COLO829 (cell line): ENCODE measurements at regions not wholly inside any gene's neighbourhood (a gene's known extent, or its start where the extent isn't known, plus 50 kb on each side); places are given as distances from the start of the nearest gene placed in this dataset.

Experiments used
- DNase-seq: peaks from one replicate; pipeline ENCODE4 v3.0.0; 2012; ENCODE audit warnings: low spot score

GRCh38 chr10:90975096-90975495, 54.2 kb upstream of the ANKRD1 start:
- no peak for DNase-seq

- DNase-seq: no peak
Measured at GRCh38 chr10:90977162-90977854, 56.4 kb upstream of the ANKRD1 start.

DNA sequence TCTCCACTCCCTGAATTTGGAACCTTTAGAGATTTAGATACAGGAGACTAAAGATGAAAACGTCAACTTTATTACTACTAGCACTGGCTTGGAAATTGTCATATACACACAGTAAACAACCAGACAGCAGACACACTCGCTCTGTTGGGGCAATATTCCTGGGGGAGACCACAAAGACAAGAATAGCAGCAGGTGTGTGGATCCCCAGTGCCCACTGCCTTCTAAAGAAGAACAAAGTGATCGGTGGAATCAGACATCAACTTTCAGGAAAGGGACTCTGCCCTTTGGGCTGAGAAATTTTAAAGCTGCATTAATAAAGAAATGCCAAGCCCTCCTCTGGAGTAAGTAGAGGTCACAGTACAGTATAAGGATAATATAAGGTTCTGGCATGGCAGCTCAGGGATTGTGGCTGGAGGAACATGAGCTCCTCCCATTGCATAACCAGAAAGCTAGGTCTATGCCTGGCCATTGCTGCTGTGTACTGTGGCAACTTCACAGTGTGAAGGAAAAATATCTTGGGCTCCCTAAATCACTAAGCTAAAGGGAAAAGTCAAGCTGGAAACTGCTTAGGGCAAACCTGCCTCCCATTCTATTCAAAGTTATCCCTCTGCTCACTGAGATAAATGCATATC, 57.1 kb upstream of the ANKRD1 start:
- no peak for DNase-seq

- DNase-seq: no peak
Measured at GRCh38 chr10:90982406-90983008, 61.6 kb upstream of the ANKRD1 start.

DNA sequence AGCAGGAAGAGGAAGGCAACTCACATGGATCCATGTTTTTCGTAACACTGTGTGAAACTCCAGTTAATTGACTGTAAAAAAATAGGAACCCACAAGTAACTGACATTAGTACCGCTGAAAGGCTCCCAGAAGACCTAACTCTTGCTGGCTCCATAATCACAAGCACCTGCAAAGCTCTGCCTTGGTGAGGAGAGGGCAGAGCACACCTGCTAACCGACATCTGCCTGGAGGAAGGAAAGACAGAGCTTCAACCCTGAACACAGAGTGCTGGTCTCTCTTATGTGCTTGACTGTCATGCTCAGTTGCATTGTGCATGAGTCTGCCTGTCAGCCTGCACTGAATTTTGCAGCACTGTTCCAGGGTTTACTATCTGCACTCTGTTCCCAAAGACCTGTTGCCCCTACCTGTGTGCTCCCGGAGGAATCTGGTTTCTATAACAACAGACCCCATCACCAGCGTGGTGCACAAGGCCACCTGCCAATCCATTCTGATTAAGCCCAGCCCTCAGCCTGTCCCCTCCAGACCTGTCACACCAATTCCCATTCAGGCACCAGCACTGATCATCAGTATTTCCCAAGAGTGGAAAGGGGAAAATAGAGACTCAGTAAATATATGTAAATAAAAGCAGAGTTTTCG, 63.1 kb upstream of the ANKRD1 start:
- DNase-seq: no peak

- no peak for DNase-seq
Measured at GRCh38 chr10:90984898-90985297, 64.0 kb upstream of the ANKRD1 start.

- no peak for DNase-seq
Measured at GRCh38 chr10:90985321-90985933, 64.5 kb upstream of the ANKRD1 start.

- DNase-seq: no peak
Measured at GRCh38 chr10:90986136-90986760, 65.4 kb upstream of the ANKRD1 start.

DNA sequence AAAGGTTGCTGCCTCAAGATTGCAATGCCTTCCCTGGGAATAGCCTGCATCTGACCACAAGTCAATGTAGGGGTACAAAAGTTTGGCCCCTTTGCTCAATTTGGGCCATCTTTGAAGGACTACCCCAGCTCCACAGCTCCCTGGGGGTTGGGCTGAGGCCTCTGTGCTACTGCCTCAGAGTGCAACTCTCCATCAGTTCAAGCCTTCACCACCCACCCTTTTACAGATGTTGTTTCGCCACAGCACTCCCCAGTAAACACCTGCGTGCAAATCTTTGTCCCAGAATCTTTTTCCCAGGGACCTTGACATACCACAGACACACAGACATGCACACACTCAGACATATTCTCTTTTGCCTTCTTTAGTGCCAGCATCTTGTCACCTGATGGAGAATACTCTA, 66.0 kb upstream of the ANKRD1 start:
- no peak for DNase-seq

DNA sequence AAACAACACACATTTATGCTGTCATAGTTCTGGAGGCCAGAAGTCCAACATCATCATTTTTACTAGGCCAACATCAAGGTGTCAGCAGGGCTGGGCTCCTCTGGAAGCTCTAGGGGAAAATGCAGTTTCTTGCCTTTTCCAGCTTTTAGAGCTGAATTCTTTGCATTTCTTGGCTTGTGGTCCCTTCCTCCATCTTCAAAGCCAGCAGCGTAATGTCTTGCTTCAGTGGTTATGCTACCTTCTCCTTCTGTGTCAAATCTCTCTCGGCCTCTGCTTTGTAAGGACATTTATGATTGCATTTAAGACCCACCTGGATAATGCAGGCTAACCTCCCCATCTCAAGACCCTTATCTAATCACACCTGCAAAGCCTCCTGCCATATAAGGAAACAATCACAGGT, 66.5 kb upstream of the ANKRD1 start:
- DNase-seq: no peak

DNA sequence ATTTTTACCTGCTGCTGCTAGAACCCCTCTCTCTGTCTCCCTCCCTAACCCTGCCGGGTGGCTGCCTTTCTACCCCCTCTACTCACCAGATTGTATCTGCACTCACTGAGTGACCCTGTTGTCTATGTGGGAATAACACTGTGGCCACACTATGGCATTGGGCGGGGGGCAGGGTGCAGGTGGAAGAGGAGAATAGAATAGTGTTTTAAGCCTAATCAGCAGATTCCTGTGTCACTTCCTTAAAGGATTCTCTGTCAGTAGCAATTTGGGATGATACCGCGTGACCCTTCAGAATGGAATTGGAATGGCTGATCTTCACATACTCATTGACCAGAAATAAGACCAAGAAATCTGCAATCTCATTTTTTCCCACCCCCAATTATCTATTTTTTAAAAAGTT, 67.1 kb upstream of the ANKRD1 start:
- DNase-seq: no peak

- no peak for DNase-seq
Measured at GRCh38 chr10:90988802-90989201, 67.9 kb upstream of the ANKRD1 start.

GRCh38 chr10:90989378-90989777, 68.5 kb upstream of the ANKRD1 start:
- no peak for DNase-seq

DNA sequence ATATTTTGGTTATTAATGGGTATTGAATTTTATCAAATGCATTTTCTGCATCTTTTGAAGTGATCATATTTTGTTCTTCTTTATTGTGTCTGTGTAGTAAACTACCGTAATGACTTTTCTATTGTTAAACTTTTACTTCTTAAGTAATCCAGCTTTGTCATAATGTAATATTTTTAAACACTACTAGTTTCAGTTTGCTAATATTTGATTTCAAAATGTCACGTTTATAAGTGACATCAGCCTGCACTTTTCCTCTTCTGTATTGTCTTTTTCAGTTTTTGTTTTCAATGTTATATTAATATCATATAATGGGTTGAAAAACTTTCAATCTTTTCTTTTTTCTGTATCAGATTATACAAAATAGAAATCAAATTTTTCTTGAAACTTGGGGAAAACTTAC, 71.6 kb upstream of the ANKRD1 start:
- no peak for DNase-seq

- DNase-seq: no peak
Measured at GRCh38 chr10:90993340-90993739, 72.5 kb upstream of the ANKRD1 start.

- no peak for DNase-seq
Measured at GRCh38 chr10:90997670-90998069, 76.8 kb upstream of the ANKRD1 start.

GRCh38 chr10:90998733-90999511, 78.0 kb upstream of the ANKRD1 start:
- DNase-seq: no peak

DNA sequence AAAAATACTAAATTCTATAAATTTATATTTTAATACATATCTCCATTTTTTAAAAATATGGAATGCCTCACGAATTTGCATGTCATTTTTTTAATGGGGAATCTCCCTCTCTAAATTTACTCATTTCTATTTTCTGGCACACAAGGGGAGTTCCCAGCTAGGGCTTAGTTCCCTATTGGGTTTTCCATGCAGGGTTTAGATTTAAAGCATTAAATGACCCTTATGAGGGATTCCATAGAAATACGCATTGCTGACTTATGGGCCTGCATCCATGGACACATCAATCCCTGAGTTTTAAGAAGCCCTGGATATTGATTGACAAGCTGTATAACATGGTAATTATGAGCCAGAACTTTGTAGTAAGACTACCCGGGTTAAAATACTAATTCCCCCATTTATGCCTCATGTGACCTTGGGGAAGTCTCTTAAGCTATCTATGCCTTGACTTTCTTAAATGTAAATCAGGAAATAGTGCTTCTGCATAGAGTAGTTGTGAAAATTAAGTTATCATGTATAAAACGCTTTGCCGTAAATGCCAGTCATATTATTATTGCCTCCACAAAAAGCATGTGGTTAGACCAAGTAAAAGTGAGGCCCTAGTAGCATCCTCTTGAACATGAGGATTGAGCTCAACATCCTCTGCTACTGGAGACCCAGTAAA, 78.8 kb upstream of the ANKRD1 start:
- DNase-seq: no peak

GRCh38 chr10:91000470-91000869, 79.6 kb upstream of the ANKRD1 start:
- DNase-seq: no peak

GRCh38 chr10:91000985-91001384, 80.1 kb upstream of the ANKRD1 start:
- DNase-seq: no peak

DNA sequence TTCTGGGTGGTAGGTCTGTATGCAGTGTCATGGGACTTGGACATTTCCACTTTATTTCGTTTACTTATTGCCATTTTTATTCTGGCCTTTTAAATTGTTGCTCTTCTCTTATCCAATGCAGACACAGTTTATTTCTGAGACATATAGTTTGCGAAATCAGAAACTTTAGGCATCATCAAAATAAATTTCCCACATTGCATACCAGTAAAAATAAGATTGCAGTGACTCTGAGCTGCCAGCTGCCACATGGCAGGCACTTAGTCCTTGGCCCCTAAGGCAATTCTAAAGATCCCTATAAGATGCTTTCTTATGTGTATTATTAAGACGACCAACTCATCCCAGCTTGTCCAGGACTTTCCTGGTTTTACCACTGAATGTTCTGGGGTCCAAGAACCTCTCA, 81.8 kb upstream of the ANKRD1 start:
- no peak for DNase-seq
